MM.1S (cell line): ENCODE measurements at regions not wholly inside any gene's neighbourhood (a gene's known extent, or its start where the extent isn't known, plus 50 kb on each side); places are given as distances from the start of the nearest gene placed in this dataset.

Experiments used
- DNase-seq: peaks from one replicate; pipeline ENCODE4 v3.0.0-alpha.2; 2015
- H2AFZ ChIP-seq: fragments of 300-600 bp; sonication (generic); 2 replicates; pipeline ENCODE4 v1.6.0; 2016; ENCODE audit warnings: antibody characterized with exemption, low read length
- H3F3A ChIP-seq: fragments of 300-600 bp; sonication (generic); 2 replicates; pipeline ENCODE4 v1.6.1; 2016; ENCODE audit warnings: mild to moderate bottlenecking, antibody characterized with exemption, low read length, moderate library complexity, mixed read lengths; ENCODE audit not compliant: insufficient read depth
- H3K27ac ChIP-seq: fragments of 300-600 bp; sonication (generic); 2 replicates; pipeline ENCODE4 v1.5.1; 2016; ENCODE audit warnings: mild to moderate bottlenecking, low read length
- H3K27me3 ChIP-seq: fragments of 300-600 bp; sonication (generic); replicated peaks from 2 replicates; pipeline ENCODE4 v1.6.0; 2016; ENCODE audit warnings: low read length; ENCODE audit not compliant: insufficient read depth
- H3K36me3 ChIP-seq: fragments of 300-600 bp; sonication (generic); replicated peaks from 2 replicates; pipeline ENCODE4 v1.6.1; 2016; ENCODE audit warnings: mild to moderate bottlenecking, low read length, mixed read lengths; ENCODE audit not compliant: insufficient read depth
- H3K4me1 ChIP-seq: fragments of 300-600 bp; sonication (generic); 2 replicates; pipeline ENCODE4 v1.6.1; 2016; ENCODE audit warnings: low read length, mixed read lengths
- H3K4me2 ChIP-seq: fragments of 300-600 bp; sonication (generic); 2 replicates; pipeline ENCODE4 v1.6.0; 2016; ENCODE audit warnings: low read depth, low read length
- H3K4me3 ChIP-seq: fragments of 300-600 bp; sonication (generic); 2 replicates; pipeline ENCODE4 v1.5.1; 2016; ENCODE audit warnings: low read length, mixed read lengths
- H3K79me2 ChIP-seq: fragments of 300-600 bp; sonication (generic); 2 replicates; pipeline ENCODE4 v1.6.1; 2016; ENCODE audit warnings: mixed run types, low read length, mixed read lengths
- H3K9ac ChIP-seq: fragments of 300-600 bp; sonication (generic); 2 replicates; pipeline ENCODE4 v1.6.1; 2016; ENCODE audit warnings: low read length, mixed read lengths
- H3K9me2 ChIP-seq: fragments of 300-600 bp; sonication (generic); replicated peaks from 2 replicates; pipeline ENCODE4 v1.6.1; 2016; ENCODE audit warnings: mild to moderate bottlenecking, low read length, mixed read lengths; ENCODE audit not compliant: insufficient read depth
- H3K9me3 ChIP-seq: fragments of 300-600 bp; sonication (generic); replicated peaks from 2 replicates; pipeline ENCODE4 v1.6.1; 2016; ENCODE audit warnings: mild to moderate bottlenecking, low read length, mixed read lengths; ENCODE audit not compliant: insufficient read depth
- H4K20me1 ChIP-seq: fragments of 300-600 bp; sonication (generic); 2 replicates; pipeline ENCODE4 v1.6.1; 2016; ENCODE audit warnings: mild to moderate bottlenecking, low read length, moderate library complexity, mixed read lengths; ENCODE audit not compliant: insufficient read depth
- CTCF ChIP-seq: fragments of 300-600 bp; sonication (generic); IDR thresholded peaks from 2 replicates; pipeline ENCODE4 v1.5.1; 2016; ENCODE audit warnings: antibody characterized with exemption, low read length, mixed read lengths
- EZH2 ChIP-seq: fragments of 300-600 bp; sonication (generic); optimal IDR thresholded peaks from 2 replicates; pipeline ENCODE3; 2017; ENCODE audit warnings: low read depth, mild to moderate bottlenecking, antibody characterized with exemption, low read length, mixed read lengths
- EZH2phosphoT487 ChIP-seq: fragments of 300-600 bp; sonication (generic); IDR thresholded peaks from 2 replicates; pipeline ENCODE4 v1.6.1; 2018; ENCODE audit warnings: antibody characterized with exemption, low read length

DNA sequence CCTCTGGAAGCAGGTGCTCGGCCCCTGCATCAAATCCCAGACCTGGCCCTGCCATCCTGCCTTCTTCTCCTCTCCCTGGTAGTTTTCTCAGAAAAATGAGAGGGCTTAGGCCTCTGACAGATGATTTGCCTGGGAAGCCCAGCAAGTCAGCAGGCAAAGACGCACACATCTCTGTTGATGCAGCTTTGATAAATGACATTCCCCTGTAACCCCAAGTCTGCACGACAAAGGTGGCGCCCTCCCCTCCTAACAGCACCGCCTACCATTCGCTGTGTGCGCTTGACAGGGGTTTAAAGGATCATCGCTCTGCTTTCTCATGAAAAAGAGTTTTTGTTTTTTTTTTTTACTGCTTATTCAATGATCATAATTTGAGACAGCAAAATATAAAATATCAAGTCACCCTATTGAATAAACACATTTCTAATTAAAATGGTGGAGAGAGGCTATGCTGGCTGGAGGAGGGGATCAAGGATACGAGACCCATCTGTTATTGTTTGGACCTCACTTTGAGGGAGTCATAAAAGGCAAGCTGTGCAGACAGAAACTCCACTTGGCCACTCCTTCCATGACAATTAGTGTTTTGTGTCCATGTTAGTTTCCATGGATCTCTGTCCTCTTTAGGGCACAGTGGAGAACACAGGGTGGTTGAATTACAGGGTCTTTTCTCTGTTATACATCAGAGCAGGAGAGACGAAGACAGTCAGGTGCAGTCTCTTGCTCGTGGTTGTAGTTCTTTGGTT lies 126.1 kb downstream of the FGF9 start:
- H3K9me2 ChIP-seq: no peaks in the 10 kb centered on the region
- H3K4me1 ChIP-seq: no peaks in the 10 kb centered on the region
- no peak overlapping the region for H3K4me2 ChIP-seq
- H4K20me1 ChIP-seq: no peaks in the 10 kb centered on the region
- no peaks in the 10 kb centered on the region for H3K79me2 ChIP-seq
- H3K4me3 ChIP-seq: no peak overlapping the region
- no peaks in the 10 kb centered on the region for H3F3A ChIP-seq
- no peaks in the 10 kb centered on the region for H3K9me3 ChIP-seq
- no peaks in the 10 kb centered on the region for H3K27me3 ChIP-seq
- no peak overlapping the region for H3K27ac ChIP-seq
- DNase-seq: no peak
- TF ChIP-seq CTCF (no peak), EZH2phosphoT487 (no peak), EZH2 (no peak)
- no peaks in the 10 kb centered on the region for H3K36me3 ChIP-seq
- H2AFZ ChIP-seq: no peak overlapping the region
- H3K9ac ChIP-seq: no peak overlapping the region

DNA sequence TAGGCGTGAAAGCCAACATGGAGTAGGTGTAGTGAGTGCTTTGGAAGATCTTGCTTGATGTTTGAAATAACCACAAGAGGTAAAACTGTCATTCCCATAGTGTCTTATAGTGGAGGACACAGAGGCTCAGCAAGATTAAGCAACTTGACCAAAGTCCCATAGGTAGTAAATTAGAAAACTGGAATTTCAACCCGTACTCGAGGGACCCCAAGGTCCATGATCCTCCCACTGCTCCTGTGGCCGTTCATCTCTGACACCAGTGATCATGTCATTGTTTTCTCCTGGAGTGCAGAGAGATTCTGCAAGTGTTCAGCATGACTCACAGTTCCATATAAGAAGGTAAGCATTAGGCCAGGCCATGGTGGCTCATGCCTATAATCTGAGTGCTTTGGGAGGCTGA lies 126.9 kb downstream of the FGF9 start:
- no peaks in the 10 kb centered on the region for H3K79me2 ChIP-seq
- no peaks in the 10 kb centered on the region for H4K20me1 ChIP-seq
- H3K9ac ChIP-seq: no peak overlapping the region
- H3F3A ChIP-seq: no peaks in the 10 kb centered on the region
- no peak for TF ChIP-seq CTCF
- no peak for TF ChIP-seq EZH2phosphoT487
- TF ChIP-seq EZH2: no peak
- no peaks in the 10 kb centered on the region for H3K9me2 ChIP-seq
- H3K4me2 ChIP-seq: no peak overlapping the region
- no peaks in the 10 kb centered on the region for H3K9me3 ChIP-seq
- DNase-seq: no peak
- no peaks in the 10 kb centered on the region for H3K4me1 ChIP-seq
- no peak overlapping the region for H2AFZ ChIP-seq
- no peak overlapping the region for H3K27ac ChIP-seq
- H3K27me3 ChIP-seq: no peaks in the 10 kb centered on the region
- no peaks in the 10 kb centered on the region for H3K36me3 ChIP-seq
- no peak overlapping the region for H3K4me3 ChIP-seq

DNA sequence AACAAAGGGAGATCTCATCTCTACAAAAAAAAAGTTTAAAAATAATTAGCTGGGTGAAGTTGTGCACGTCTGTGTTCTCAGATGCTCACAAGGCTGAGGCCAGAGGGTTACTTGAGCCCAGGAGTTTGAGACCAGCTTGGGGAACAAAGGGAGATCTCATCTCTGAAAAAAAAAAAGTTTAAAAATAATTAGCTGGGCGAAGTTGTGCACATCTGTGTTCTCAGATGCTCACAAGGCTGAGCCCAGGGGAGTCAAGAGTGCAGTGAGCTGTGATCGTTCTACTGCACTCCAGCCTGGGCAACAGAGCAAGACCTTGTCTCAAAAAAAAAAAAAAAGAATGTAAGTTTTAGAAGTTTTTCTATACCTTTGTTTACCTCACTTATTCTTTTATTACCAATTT lies 127.3 kb downstream of the FGF9 start:
- no peak overlapping the region for H3K27ac ChIP-seq
- H3K9ac ChIP-seq: no peak overlapping the region
- H3K79me2 ChIP-seq: no peaks in the 10 kb centered on the region
- no peaks in the 10 kb centered on the region for H3F3A ChIP-seq
- no peak for TF ChIP-seq EZH2
- TF ChIP-seq CTCF: no peak
- TF ChIP-seq EZH2phosphoT487: no peak
- DNase-seq: no peak
- no peaks in the 10 kb centered on the region for H3K9me3 ChIP-seq
- no peaks in the 10 kb centered on the region for H3K27me3 ChIP-seq
- no peaks in the 10 kb centered on the region for H3K9me2 ChIP-seq
- no peaks in the 10 kb centered on the region for H4K20me1 ChIP-seq
- no peaks in the 10 kb centered on the region for H3K36me3 ChIP-seq
- H3K4me1 ChIP-seq: no peaks in the 10 kb centered on the region
- H3K4me2 ChIP-seq: no peak overlapping the region
- no peak overlapping the region for H2AFZ ChIP-seq
- no peak overlapping the region for H3K4me3 ChIP-seq
